Cardiac muscle cell (in vitro differentiated cells and primary cell): ENCODE measurements at regions not wholly inside any gene's neighbourhood (a gene's known extent, or its start where the extent isn't known, plus 50 kb on each side); places are given as distances from the start of the nearest gene placed in this dataset.

Source experiments
- DNase-seq, 2 donors: peaks; one replicate each; pipeline versions ENCODE4 v3.0.0 to v3.0.0-alpha.2; 2010 to 2017; ENCODE audit warnings: low read depth in 1 of 2, low spot score in 1 of 2
- H3K27ac ChIP-seq: fragments of 200-600 bp; sonication (generic); 2 replicates; pipeline ENCODE4 v1.5.1; 2016
- H3K27me3 ChIP-seq: fragments of 200-600 bp; sonication (generic); 2 replicates; pipeline ENCODE4 v1.6.0; 2016; ENCODE audit warnings: control low read depth
- H3K36me3 ChIP-seq: fragments of 200-600 bp; sonication (generic); 2 replicates; pipeline ENCODE4 v1.5.1; 2016; ENCODE audit warnings: control low read depth
- H3K4me1 ChIP-seq: fragments of 200-600 bp; sonication (generic); 2 replicates; pipeline ENCODE4 v1.8.1; 2017; ENCODE audit warnings: low read depth, mild to moderate bottlenecking, mixed run types
- H3K4me3 ChIP-seq: fragments of 200-600 bp; sonication (generic); 2 replicates; pipeline ENCODE4 v1.5.1; 2016; ENCODE audit warnings: mild to moderate bottlenecking
- H3K9me3 ChIP-seq: fragments of 200-600 bp; sonication (generic); 2 replicates; pipeline ENCODE4 v1.5.1; 2017; ENCODE audit warnings: low read depth, mild to moderate bottlenecking, control low read depth
- TF ChIP-seq, protein P1 (sequence below): IDR thresholded peaks from 2 replicates; pipeline ENCODE4 v1.5.1; 2012; ENCODE audit warnings: low read depth, mild to moderate bottlenecking, low read length

DNA sequence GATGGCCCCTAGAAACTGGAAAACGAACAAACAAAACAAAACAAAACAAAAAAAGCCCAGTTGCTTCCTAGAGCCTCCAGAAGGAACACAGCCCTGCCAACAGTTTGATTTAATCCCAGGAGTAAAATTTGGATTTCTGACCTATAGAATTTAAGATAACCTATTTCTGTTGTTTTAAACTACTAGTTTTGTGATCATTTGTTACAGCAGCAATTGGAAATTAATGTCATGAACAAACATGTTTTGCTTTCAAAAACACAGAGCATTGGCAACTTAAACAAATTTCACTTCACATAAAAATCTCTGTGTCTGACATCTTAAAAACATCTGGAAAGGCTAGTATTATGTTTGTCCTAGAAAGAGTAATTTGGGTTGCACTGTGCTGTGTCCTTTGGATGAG lies 437.3 kb downstream of the METTL15 start:
- H3K27ac ChIP-seq: no peak overlapping the region
- TF ChIP-seq, protein P1, sequence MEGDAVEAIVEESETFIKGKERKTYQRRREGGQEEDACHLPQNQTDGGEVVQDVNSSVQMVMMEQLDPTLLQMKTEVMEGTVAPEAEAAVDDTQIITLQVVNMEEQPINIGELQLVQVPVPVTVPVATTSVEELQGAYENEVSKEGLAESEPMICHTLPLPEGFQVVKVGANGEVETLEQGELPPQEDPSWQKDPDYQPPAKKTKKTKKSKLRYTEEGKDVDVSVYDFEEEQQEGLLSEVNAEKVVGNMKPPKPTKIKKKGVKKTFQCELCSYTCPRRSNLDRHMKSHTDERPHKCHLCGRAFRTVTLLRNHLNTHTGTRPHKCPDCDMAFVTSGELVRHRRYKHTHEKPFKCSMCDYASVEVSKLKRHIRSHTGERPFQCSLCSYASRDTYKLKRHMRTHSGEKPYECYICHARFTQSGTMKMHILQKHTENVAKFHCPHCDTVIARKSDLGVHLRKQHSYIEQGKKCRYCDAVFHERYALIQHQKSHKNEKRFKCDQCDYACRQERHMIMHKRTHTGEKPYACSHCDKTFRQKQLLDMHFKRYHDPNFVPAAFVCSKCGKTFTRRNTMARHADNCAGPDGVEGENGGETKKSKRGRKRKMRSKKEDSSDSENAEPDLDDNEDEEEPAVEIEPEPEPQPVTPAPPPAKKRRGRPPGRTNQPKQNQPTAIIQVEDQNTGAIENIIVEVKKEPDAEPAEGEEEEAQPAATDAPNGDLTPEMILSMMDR: no peak
- H3K27me3 ChIP-seq: no peaks in the 10 kb centered on the region
- no peaks in the 10 kb centered on the region for H3K4me1 ChIP-seq
- no peaks in the 10 kb centered on the region for H3K9me3 ChIP-seq
- DNase-seq: no peak
- no peaks in the 10 kb centered on the region for H3K36me3 ChIP-seq
- H3K4me3 ChIP-seq: no peak overlapping the region

DNA sequence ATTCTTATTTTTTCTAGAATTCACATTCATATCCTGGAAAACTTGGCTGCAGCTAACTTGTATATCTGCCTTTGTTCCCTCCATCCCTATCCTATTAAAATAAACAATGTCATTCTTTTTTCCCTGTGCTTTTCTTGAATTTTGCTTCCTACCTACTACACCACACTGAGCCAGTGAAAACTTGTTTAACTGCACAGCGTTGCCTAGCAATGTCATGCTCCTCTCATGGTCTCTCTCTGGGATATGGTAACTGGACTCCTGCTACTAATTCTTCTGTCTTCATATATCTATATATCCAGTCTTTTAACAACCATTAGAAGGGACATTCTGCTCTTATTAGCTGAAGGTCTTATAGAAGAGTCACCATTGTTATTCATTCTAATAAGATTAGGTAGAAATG lies 434.4 kb downstream of the METTL15 start:
- no peaks in the 10 kb centered on the region for H3K4me1 ChIP-seq

DNA sequence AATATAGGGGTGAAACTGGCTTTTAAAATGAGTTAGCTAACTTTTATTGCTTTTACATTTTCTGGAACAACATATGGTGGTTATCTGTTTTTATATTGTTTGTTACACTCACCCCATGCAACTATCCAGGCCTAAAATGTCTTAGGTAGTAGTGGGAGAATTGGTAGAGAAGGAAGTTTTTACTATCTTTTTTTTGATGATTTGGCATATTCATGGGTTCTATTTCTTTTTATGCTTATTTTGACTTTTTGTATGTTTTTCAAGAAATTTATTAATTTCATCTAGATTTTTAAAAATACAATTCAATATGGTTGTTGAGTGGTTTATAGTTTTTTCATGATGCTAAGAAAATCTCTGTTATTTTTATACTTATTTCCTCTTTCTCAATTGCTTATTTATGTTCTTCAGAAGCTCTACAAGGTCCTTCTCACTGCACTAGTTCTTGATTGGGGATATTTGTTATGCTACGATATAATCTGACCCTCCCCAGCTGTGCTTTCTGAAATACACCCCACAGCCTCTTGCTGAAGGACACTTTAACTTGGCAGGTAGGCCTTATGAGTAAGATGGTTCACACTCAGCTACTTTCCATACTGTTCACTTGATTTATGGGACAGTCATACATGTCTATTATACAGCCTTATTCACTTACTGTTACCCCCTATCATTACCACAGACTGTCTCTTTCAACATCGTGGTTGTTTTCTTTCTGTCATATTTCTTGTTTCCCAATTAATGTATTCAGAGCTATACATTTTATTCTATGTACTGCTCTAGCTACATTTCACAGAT lies 431.2 kb downstream of the METTL15 start:
- no peaks in the 10 kb centered on the region for H3K9me3 ChIP-seq
- no peaks in the 10 kb centered on the region for H3K36me3 ChIP-seq
- no peak for DNase-seq
- no peaks in the 10 kb centered on the region for H3K27me3 ChIP-seq
- no peaks in the 10 kb centered on the region for H3K4me1 ChIP-seq
- TF ChIP-seq, protein P1: no peak
- H3K4me3 ChIP-seq: no peak overlapping the region
- H3K27ac ChIP-seq: no peak overlapping the region

More for the DNA sequence above, 434.4 kb downstream of the METTL15 start:
- H3K4me3 ChIP-seq: no peak overlapping the region
- H3K36me3 ChIP-seq: no peaks in the 10 kb centered on the region
- no peak for DNase-seq
- no peaks in the 10 kb centered on the region for H3K9me3 ChIP-seq
- H3K27ac ChIP-seq: no peak overlapping the region
- no peaks in the 10 kb centered on the region for H3K27me3 ChIP-seq
- TF ChIP-seq, protein P1: no peak

DNA sequence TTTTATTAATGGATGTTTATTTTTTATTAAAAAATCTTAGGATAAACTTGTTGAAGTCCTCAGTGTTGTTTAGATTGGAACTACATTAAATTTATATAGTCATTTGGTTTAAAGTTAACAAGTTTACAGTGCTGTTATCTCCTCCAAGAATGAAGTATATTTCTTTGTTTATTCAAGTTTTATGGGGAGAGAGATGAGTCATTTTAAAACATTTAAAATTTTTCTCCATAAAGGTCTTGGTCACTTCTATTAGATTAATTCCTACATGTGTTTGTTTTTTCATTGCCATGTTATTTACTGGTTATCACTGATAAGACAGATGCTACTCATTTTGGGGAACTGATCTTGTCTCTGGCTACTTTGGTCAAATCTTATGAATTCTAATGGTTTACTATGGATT lies 429.6 kb downstream of the METTL15 start:
- Histone ChIP-seq H3K9me3 (no peaks in the 10 kb centered on the region), H3K4me3 (no peak overlapping the region), H3K27me3 (no peaks in the 10 kb centered on the region), H3K4me1 (no peaks in the 10 kb centered on the region), H3K36me3 (no peaks in the 10 kb centered on the region), H3K27ac (no peak overlapping the region)
- TF ChIP-seq, protein P1: no peak
- DNase-seq: no peak

DNA sequence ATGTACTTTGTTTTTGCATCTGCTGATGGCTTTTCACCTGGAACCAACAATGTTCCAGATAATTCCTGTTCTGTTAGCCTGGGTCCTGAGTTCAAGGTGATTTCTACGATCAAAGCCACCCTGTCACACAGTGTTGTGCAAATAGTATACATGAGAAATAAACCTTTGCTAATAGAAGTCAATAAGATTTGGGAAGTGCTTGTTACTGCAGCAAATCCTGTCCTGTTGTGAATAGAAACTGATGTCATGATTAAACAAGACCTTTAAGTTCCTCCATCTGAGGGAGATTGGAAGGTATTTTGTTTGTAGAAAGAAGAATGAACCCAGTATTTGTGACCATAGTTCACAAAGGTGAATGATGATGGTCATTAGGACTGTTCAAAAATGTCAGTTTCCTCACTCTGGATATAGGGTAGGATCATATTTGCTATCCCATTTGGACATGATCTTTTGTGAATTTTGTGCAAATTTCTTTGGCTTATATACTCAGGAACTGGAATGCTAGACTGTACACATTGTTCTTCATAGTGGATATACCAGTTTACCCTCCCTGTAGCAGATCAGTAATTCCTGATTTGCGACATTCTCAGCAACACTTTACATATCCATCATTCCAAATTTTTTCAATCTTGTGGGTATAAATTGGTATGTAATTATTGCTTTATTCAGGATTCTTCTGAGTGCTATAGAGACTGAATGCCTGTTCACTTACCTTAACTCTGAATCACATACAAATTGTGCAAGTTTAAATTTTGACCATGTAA lies 428.5 kb downstream of the METTL15 start:
- Histone ChIP-seq H3K36me3 (no peaks in the 10 kb centered on the region), H3K27me3 (no peaks in the 10 kb centered on the region), H3K4me1 (no peaks in the 10 kb centered on the region), H3K4me3 (no peak overlapping the region), H3K27ac (no peak overlapping the region), H3K9me3 (no peaks in the 10 kb centered on the region)
- DNase-seq: no peak
- TF ChIP-seq, protein P1: no peak
